SK-N-SH treated with all-trans-retinoic acid at 6 μM for 48 hours (cell line): ENCODE measurements at regions not wholly inside any gene's neighbourhood (a gene's known extent, or its start where the extent isn't known, plus 50 kb on each side); places are given as distances from the start of the nearest gene placed in this dataset.

Source experiments
- ZC3H10 ChIP-seq: fragments of 250-450 bp; sonication (Bioruptor Pico); IDR thresholded peaks from 2 replicates; pipeline ENCODE4 v1.5.1; 2021; ENCODE audit warnings: mild to moderate bottlenecking, moderate library complexity
- ZFP30 ChIP-seq: fragments of 450-650 bp; formaldehyde crosslinking; IDR thresholded peaks from 2 replicates; pipeline ENCODE4 v1.5.0; 2022; ENCODE audit warnings: mild to moderate bottlenecking, moderate library complexity
- ZNF565 ChIP-seq: fragments of 450-650 bp; formaldehyde crosslinking; conservative IDR thresholded peaks from 2 replicates; pipeline ENCODE4 v1.5.0; 2020; ENCODE audit warnings: low read depth, mild to moderate bottlenecking, moderate library complexity
- TF ChIP-seq, protein P1 (sequence below): fragments of 250-450 bp; sonication (Bioruptor Pico); IDR thresholded peaks from 2 replicates; pipeline ENCODE4 v1.8.0; 2021; ENCODE audit warnings: low read depth, mild to moderate bottlenecking, moderate library complexity, borderline replicate concordance

DNA sequence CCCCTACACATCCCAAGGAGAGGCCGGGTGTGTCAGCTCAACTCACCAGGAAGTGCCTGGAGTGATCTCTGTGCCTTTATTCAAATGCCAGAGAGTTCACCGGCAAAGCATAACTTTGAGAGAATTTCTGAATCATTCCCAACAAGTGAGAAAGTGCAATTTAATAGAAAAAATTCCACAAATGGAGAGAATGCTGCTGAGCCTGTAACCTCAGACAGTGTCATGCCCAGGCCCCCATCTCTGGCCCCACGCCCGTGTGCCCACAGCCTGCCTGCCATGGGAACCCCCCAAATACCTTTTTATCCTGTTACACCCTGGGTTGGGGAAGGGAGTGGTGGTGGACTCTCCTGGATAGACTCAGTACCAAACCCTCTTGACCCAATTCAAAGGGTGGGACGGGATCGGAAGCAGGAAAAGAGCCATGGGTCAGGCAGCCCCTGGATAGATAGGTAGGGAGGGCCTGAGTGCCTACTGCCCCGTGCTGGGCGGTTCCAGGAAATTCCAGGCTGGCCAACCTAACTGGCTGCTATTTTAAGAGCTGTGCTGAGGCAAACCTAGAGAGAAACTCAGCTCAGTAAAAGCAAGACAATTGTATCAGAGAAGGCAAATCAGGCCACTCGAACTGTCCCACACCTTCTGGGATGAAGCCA, 179.0 kb upstream of the FOXA2 start:
- TF ChIP-seq ZFP30 (no peak), ZNF565 (CRISPR knock-in tag) (no peak), ZC3H10 (CRISPR knock-in tag) (no peak)
- TF ChIP-seq, protein P1, sequence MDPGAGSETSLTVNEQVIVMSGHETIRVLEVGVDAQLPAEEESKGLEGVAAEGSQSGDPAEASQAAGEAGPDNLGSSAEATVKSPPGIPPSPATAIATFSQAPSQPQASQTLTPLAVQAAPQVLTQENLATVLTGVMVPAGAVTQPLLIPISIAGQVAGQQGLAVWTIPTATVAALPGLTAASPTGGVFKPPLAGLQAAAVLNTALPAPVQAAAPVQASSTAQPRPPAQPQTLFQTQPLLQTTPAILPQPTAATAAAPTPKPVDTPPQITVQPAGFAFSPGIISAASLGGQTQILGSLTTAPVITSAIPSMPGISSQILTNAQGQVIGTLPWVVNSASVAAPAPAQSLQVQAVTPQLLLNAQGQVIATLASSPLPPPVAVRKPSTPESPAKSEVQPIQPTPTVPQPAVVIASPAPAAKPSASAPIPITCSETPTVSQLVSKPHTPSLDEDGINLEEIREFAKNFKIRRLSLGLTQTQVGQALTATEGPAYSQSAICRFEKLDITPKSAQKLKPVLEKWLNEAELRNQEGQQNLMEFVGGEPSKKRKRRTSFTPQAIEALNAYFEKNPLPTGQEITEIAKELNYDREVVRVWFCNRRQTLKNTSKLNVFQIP: no peak
